ENCODE measurements at regions not wholly inside any gene's neighbourhood (a gene's known extent, or its start where the extent isn't known, plus 50 kb on each side); places are given as distances from the start of the nearest gene placed in this dataset.
"Not testable (repeated sequence)": the region's sequence is repeated elsewhere in the genome, so short reads cannot be mapped to it uniquely, and the experiment has no call there.

GRCh38 chr9:764105-764524 lies 77.4 kb upstream of the DMRT1 start:
- peak; percentile 68 to 86 (median 83) for DNase-seq

DNA sequence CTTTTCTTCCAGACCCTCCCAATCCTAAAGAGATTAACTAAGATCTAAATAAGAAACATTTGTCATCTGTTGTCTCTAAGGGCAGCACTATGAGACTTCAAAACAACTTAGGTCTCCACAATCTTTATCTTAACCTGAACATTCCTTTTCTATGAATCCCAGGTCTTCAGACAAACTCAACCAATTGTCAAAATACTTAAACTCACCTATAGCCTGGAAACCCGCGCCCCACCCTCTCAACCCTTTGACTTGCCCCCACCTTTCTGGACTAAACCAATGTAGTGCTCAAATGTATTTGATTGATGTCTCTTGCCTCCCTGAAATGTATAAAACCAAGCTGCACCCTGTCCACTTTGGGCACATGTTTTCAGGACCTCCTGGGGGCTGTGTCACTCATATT lies 76.5 kb upstream of the DMRT1 start:
- DNase-seq = no peak

GRCh38 chr9:767061-767561 lies 74.4 kb upstream of the DMRT1 start:
- not testable (repeated sequence) for DNase-seq

GRCh38 chr9:776086-776485 lies 65.4 kb upstream of the DMRT1 start:
- DNase-seq = no peak

DNA sequence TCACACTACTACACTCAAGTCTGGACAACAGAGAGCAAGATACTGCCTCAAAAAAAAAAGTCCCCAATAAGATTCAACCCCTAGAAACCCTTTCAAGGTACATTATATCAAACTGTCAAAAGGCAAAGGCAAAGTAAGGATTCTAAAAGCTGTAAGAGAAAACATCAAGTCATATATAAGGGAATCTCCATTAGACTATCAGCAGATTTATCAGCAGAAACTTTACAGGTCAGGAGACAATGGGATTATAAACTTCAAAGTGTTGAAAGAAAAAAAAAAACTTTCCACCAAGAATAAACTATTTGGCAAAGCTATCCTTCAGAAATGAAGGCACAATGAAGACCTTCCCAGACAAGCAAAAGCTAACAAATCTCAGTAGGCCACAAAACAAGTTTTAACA lies 63.5 kb upstream of the DMRT1 start:
- no peak for DNase-seq

- no peak for DNase-seq
These were observed 57.3 kb upstream of the DMRT1 start for GRCh38 chr9:784202-784601.

DNA sequence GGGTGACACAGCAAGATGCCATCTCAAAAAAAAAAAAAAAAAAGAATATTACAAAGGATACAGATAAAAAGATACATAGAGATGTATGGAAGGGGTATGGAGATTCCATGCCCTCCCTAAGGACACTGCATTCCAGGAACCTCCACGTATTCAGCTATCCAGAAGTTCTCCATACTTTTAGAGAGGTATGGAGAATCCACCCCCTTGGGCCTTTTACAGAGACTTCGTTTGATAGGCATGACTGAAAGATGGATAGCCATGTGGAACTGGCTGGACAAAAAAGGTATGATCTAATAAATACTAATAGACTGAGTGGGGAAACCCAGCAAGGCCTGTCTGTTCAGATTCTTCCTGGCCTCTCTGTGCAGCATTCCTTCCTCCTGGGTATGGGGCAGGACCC lies 56.6 kb upstream of the DMRT1 start:
- DNase-seq = no peak

DNA sequence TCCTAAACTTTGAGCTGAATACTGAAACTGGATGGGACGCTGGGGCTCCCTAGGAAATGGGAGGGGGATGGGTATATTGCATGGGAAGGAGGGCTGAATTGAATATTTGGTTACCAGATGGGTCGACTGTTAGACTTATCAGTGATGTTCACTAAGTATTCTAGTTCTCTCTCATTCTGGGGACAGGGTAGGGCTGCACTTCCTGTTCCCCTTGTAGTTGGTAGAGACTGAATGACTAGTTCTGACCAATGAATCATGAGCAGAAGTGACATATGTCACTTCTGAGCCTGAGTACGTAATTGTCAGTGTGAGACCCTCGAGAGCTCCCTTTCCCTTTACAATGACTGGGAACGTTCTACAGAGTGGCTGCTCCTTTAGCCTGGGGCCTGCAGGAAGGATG lies 55.5 kb upstream of the DMRT1 start:
- peak in 2 of 4 experiments; percentile 16 to 28 for DNase-seq

- no peak for DNase-seq
These were observed 55.1 kb upstream of the DMRT1 start for GRCh38 chr9:786405-786804.

GRCh38 chr9:788777-789176 lies 52.7 kb upstream of the DMRT1 start:
- no peak for DNase-seq

Data from suppressor macrophage (primary cell).